WTC11 (cell line): ENCODE measurements at regions not wholly inside any gene's neighbourhood (a gene's known extent, or its start where the extent isn't known, plus 50 kb on each side); places are given as distances from the start of the nearest gene placed in this dataset.

ENCODE experiments used
- ATAC-seq: fragments of 200-7000 bp; cut with Tn5 transposase; 2 replicates; pipeline ENCODE4 v1.10.0; 2021; ENCODE audit warnings: mild to moderate bottlenecking, moderate library complexity
- CTCF ChIA-PET: fragments of 300-600 bp; sonication (Branson Sonifier 250); formaldehyde crosslinking; loops from one replicate; lab custom pipeline; 2021; ENCODE audit warnings: antibody characterized with exemption; lab: Charles Lee
- POLR2A ChIA-PET: fragments of 350-600 bp; sonication (Branson Sonifier 250); formaldehyde crosslinking; loops from one replicate; lab custom pipeline; 2021; ENCODE audit warnings: antibody characterized with exemption; lab: Charles Lee
- DNase-seq: peaks from one replicate; pipeline ENCODE4 v3.0.0; 2021; ENCODE audit warnings: low spot score
- H3K27ac Mint-ChIP-seq: 2 replicates; pipeline ENCODE4 v1.8.0; 2021; ENCODE audit warnings: mixed read lengths
- H3K27me3 Mint-ChIP-seq: 2 replicates; pipeline ENCODE4 v1.8.0; 2021; ENCODE audit warnings: low read depth, mild to moderate bottlenecking, moderate library complexity, mixed read lengths
- H3K36me3 Mint-ChIP-seq: 2 replicates; pipeline ENCODE4 v1.8.0; 2021; ENCODE audit warnings: mixed read lengths
- H3K4me1 Mint-ChIP-seq: 2 replicates; pipeline ENCODE4 v1.8.0; 2022; ENCODE audit warnings: mixed read lengths
- H3K4me3 Mint-ChIP-seq: 2 replicates; pipeline ENCODE4 v1.8.0; 2021; ENCODE audit warnings: mild to moderate bottlenecking, moderate library complexity, mixed read lengths
- H3K9me3 Mint-ChIP-seq: 2 replicates; pipeline ENCODE4 v1.8.0; 2021; ENCODE audit warnings: mixed read lengths
- CREM ChIP-seq: sonication (generic); formaldehyde crosslinking; IDR thresholded peaks from 2 replicates; pipeline ENCODE4 v1.8.1; 2022; ENCODE audit warnings: mild to moderate bottlenecking, missing genetic modification reagents, moderate library complexity
- CTCF ChIP-seq: fragments of 200-600 bp; IDR thresholded peaks from 2 replicates; pipeline ENCODE4 v1.8.0; 2022; ENCODE audit warnings: antibody characterized with exemption
- E2F1 ChIP-seq: sonication (generic); formaldehyde crosslinking; IDR thresholded peaks from 2 replicates; pipeline ENCODE4 v1.8.0; 2022; ENCODE audit warnings: mild to moderate bottlenecking, missing genetic modification reagents
- ERG ChIP-seq: fragments of 250-450 bp; sonication (Bioruptor Pico); IDR thresholded peaks from 2 replicates; pipeline ENCODE4 v1.8.0; 2021; ENCODE audit warnings: mild to moderate bottlenecking
- FOXK1 ChIP-seq: sonication (generic); formaldehyde crosslinking; IDR thresholded peaks from 2 replicates; pipeline ENCODE4 v1.8.0; 2022; ENCODE audit warnings: mild to moderate bottlenecking, moderate library complexity, missing genetic modification reagents
- HMGA2 ChIP-seq: fragments of 250-450 bp; sonication (Bioruptor Pico); IDR thresholded peaks from 2 replicates; pipeline ENCODE4 v1.4.0; 2021; ENCODE audit warnings: mild to moderate bottlenecking, moderate library complexity
- MAX ChIP-seq: sonication (generic); formaldehyde crosslinking; IDR thresholded peaks from 2 replicates; pipeline ENCODE4 v1.8.0; 2022; ENCODE audit warnings: mild to moderate bottlenecking, missing genetic modification reagents
- MYBL2 ChIP-seq: sonication (generic); formaldehyde crosslinking; IDR thresholded peaks from 2 replicates; pipeline ENCODE4 v1.8.1; 2023; ENCODE audit warnings: mild to moderate bottlenecking, moderate library complexity, missing genetic modification reagents
- NR1H2 ChIP-seq: sonication (generic); formaldehyde crosslinking; IDR thresholded peaks from 2 replicates; pipeline ENCODE4 v1.9.0; 2021; ENCODE audit warnings: mild to moderate bottlenecking, moderate library complexity, missing genetic modification reagents
- NR2C2 ChIP-seq: sonication (generic); formaldehyde crosslinking; IDR thresholded peaks from 2 replicates; pipeline ENCODE4 v1.8.0; 2022; ENCODE audit warnings: mild to moderate bottlenecking, missing genetic modification reagents
- NR3C1 ChIP-seq: sonication (generic); formaldehyde crosslinking; conservative IDR thresholded peaks from 2 replicates; pipeline ENCODE4 v1.8.1; 2023; ENCODE audit warnings: low read depth, mild to moderate bottlenecking, missing genetic modification reagents
- PRDM15 ChIP-seq: sonication (generic); formaldehyde crosslinking; IDR thresholded peaks from 2 replicates; pipeline ENCODE4 v1.8.0; 2022; ENCODE audit warnings: missing genetic modification reagents
- RELA ChIP-seq: sonication (generic); formaldehyde crosslinking; IDR thresholded peaks from 2 replicates; pipeline ENCODE4 v1.8.1; 2022; ENCODE audit warnings: missing genetic modification reagents, mild to moderate bottlenecking, borderline replicate concordance
- USF2 ChIP-seq: sonication (generic); formaldehyde crosslinking; IDR thresholded peaks from 2 replicates; pipeline ENCODE4 v1.8.1; 2023; ENCODE audit warnings: mild to moderate bottlenecking, missing genetic modification reagents, moderate library complexity
- ZBTB43 ChIP-seq: sonication (generic); formaldehyde crosslinking; IDR thresholded peaks from 2 replicates; pipeline ENCODE4 v1.8.1; 2023; ENCODE audit warnings: mild to moderate bottlenecking, missing genetic modification reagents
- ZNF281 ChIP-seq: sonication (generic); formaldehyde crosslinking; IDR thresholded peaks from 2 replicates; pipeline ENCODE4 v1.8.0; 2023; ENCODE audit warnings: mild to moderate bottlenecking, missing genetic modification reagents
- ZNF396 ChIP-seq: fragments of 250-450 bp; sonication (Bioruptor Pico); IDR thresholded peaks from 2 replicates; pipeline ENCODE4 v1.8.0; 2021; ENCODE audit warnings: mild to moderate bottlenecking, moderate library complexity, borderline replicate concordance
- ZNF425 ChIP-seq: fragments of 250-450 bp; sonication (Bioruptor Pico); conservative IDR thresholded peaks from 2 replicates; pipeline ENCODE4 v1.9.0; 2021; ENCODE audit warnings: mild to moderate bottlenecking

- TF ChIP-seq ZNF425 (CRISPR knock-in tag) = no peak
These were observed 552.8 kb upstream of the CADM1 start (continued) for GRCh38 chr11:116057000-116057399.

GRCh38 chr11:116055064-116055463 is 550.8 kb upstream of the CADM1 start:
- ChIA-PET CTCF (interaction anchor here (1.2 kb wide), 1 partner anchor 90 kb away, joined by 3 read pairs; no protein-coding TSS in a partner anchor), POLR2A (no interaction called here)
- Mint-ChIP-seq H3K36me3 (no peaks in the 10 kb centered on the region), H3K9me3 (no peaks in the 10 kb centered on the region), H3K27me3 (peaks cover 20% of the 10 kb centered on the region), H3K4me3 (no peak overlapping the region), H3K4me1 (peaks cover 36% of the 10 kb centered on the region), H3K27ac (no peak overlapping the region)
- ATAC-seq (no peak), DNase-seq (no peak)
- TF ChIP-seq CREM (CRISPR knock-in tag) = no peak
- no peak for TF ChIP-seq NR3C1
- no peak for TF ChIP-seq HMGA2 (CRISPR knock-in tag)
- TF ChIP-seq NR1H2 (CRISPR knock-in tag) = no peak
- TF ChIP-seq ERG = no peak
- no peak for TF ChIP-seq MYBL2 (CRISPR knock-in tag)
- no peak for TF ChIP-seq PRDM15 (CRISPR knock-in tag)
- TF ChIP-seq CTCF = no peak
- TF ChIP-seq FOXK1 (CRISPR knock-in tag) = no peak
- no peak for TF ChIP-seq ZBTB43 (CRISPR knock-in tag)
- TF ChIP-seq ZNF396 = no peak

GRCh38 chr11:116053548-116053919 is 549.3 kb upstream of the CADM1 start:
- peak; percentile 48 for ATAC-seq
- no peaks in the 10 kb centered on the region for H3K36me3 Mint-ChIP-seq
- POLR2A ChIA-PET = interaction anchor here (1.0 kb wide), 1 partner anchor 25 kb away, joined by 4 read pairs; no protein-coding TSS in a partner anchor
- no peak overlapping the region for H3K27ac Mint-ChIP-seq
- CTCF ChIA-PET = interaction anchor here (1.6 kb wide), 1 partner anchor 24 kb away, joined by 5 read pairs; no protein-coding TSS in a partner anchor
- H3K9me3 Mint-ChIP-seq = no peaks in the 10 kb centered on the region
- H3K27me3 Mint-ChIP-seq = peaks cover 16% of the 10 kb centered on the region
- peaks cover 27% of the 10 kb centered on the region for H3K4me1 Mint-ChIP-seq
- no peak for DNase-seq
- peak overlapping the region; percentile 45 for H3K4me3 Mint-ChIP-seq
- TF ChIP-seq E2F1 (CRISPR knock-in tag) (no peak), NR2C2 (CRISPR knock-in tag) (no peak), RELA (CRISPR knock-in tag) (no peak), ZNF281 (CRISPR knock-in tag) (no peak), USF2 (CRISPR knock-in tag) (no peak), MAX (CRISPR knock-in tag) (no peak)
